ENCODE measurements at regions not wholly inside any gene's neighbourhood (a gene's known extent, or its start where the extent isn't known, plus 50 kb on each side); places are given as distances from the start of the nearest gene placed in this dataset.
A peak's percentile ranks its signal among the peaks of the same experiment; 100 is the strongest.
"Not testable (repeated sequence)": the region's sequence is repeated elsewhere in the genome, so short reads cannot be mapped to it uniquely, and the experiment has no call there.

DNA sequence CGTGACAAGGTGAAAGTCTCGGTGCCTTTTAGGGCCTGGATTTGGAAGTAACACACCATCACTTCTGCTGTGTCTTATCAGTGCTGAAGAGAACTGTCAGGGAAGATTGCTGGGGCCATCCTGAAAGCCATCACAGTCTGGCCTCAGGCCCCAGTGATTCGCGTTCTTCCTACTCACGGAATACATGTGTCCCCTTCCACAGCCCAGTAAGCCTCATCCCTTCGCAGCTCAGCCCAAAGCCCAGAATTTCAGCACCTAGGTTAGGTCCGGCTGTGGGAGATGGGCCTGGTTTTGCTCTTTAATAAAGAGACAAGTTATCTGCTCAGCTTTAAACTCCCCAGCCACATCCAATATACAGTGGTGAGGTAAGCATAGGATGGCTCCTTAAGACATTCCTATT, 113.0 kb upstream of the SPACA7 start:
- no peak for DNase-seq (ENCODE audit: low spot score)

DNA sequence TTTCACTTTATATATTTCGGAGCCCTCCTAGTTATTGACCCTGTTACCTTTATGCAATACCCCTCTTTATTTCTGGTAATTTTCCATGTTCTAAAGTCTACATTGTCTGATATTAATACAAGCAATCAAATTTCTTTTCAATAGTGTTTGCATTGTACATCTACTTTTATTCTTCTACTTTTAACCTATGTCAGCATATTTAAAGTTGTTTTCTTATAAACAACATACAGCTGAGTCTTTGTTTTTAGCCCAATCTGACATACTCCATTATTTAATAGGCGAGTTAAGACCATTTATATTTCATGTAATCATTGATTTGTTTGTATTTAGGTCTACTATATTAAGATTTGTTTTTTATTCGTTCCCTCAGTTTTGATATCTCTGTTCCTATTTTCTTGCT, 108.5 kb upstream of the SPACA7 start:
- DNase-seq (ENCODE audit: low spot score): no peak

DNA sequence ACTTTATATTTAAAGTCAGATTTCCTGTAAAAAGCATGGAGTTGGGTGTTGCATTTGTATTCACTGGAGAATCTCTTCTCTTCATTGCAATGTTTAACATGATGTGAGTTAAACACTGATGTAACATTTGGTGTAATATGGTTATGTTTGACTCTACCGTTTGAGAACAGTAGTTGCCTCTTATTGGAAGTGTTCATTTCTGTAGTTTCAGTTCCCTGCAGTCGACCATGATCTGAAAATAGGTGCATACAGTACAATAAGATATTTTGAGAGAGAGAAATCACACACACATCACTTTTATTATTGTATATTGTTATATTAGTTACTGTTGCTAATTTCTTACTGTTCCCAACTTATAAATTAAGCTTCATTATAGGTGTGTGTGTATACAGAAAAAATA, 105.2 kb upstream of the SPACA7 start:
- no peak for DNase-seq (ENCODE audit: low spot score)

DNA sequence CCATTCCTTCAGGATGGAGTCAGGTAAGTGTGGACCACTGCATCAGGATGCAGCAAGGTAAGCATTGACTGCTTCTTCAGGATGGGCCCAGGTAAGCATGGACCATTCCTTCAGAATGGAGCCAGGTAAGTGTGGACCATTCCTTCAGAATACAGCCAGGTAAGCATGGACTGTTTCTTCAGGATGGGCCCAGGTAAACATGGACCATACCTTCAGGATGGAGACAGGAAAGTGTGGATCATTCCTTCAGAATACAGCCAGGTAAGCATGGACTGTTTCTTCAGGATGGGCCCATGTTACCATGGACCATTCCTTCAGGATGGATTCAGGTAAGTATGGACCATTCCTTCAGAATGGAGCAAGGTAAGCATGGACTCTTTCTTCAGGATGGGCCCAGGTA, 89.4 kb upstream of the SPACA7 start:
- DNase-seq (ENCODE audit: low spot score): not testable (repeated sequence)

DNA sequence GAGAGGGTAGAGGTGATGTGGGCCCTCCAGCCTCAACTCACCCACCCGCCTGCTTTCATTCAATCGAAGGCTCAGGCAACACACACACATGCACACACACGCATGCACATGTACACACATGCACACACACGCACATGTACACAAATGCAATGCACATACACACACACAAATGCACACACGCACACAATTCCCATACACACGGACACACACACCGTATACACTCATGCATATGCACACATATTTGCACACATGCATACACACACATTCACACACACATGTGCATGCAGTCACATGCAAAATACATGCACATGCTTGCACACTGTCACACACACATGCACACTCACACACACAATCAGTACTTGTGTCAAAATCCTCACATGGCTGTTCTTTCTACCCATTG, 55.9 kb upstream of the SPACA7 start:
- DNase-seq (ENCODE audit: low spot score): peak; percentile 5

DNA sequence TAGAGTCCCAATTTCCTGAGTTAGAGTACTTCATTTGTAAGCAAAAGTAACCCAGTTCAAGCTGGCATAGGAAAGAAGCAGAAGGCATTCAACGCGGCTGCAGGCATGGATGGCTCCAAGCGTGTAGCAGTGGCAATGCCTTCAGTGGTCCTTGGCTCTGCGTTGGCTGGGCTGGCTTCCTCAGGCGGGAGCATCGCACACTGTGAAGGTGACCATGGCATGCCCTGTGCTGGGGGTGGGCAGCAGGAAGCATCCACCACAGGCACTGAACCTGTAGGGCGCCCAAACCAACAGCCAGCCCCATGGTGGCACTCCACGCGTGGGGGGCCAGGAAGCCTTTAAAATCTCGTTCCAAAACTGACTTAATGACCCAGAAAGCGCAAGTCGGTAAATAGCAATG, 53.6 kb upstream of the SPACA7 start:
- DNase-seq (ENCODE audit: low spot score): peak; percentile 61

DNA sequence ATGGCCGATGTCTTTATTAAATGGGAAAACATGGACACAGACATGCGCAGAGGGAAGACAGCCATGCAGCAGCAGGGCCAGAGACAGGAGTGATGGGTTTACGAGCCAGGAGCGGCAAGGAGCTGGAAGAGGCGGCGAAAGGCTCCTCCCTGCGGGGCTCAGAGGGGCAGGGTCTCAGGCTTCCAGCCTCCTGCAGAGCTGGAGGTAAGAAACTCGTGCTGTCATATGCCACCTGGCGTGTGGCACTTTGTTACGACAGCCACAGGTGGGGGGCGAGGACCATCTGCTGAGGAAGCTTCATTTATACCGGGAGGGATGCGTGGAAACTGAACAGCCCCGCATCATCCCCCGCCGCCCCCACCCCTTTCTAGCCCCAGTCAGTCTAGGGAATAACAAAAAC, 52.0 kb upstream of the SPACA7 start:
- DNase-seq (ENCODE audit: low spot score): peak; percentile 36

DNA sequence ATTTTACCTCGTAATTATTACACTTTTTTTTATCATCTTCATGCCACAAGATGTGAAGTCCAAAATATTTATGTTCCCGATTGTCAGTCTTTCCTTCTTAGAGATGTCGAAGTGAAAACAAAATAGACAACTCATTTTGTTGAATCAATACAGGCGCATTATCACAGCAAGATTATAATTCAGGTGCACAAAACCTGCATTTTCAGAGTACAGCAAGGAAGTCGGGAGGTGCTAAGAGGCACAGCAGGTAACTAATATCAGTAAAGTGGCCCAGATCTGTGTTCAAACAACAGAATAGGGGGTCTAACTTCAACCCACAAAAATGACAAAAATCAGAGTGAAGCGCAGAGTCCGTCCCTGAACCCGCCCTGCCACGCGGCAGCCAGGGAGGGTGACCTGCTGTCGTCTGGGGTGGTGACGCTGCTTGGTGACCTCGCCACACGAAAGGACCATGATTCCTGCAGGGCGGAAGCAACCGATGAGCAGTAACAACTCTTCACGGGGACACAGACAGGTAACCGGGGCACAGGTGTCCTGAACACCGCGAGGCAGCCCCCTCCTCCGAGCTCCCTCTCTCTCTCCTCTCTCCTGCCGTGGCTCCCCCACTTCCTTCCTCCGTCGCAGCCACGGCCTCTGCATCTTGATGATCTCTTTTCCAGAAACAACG, 50.9 kb upstream of the SPACA7 start:
- peak; percentile 31 for DNase-seq (ENCODE audit: low spot score)

DNA sequence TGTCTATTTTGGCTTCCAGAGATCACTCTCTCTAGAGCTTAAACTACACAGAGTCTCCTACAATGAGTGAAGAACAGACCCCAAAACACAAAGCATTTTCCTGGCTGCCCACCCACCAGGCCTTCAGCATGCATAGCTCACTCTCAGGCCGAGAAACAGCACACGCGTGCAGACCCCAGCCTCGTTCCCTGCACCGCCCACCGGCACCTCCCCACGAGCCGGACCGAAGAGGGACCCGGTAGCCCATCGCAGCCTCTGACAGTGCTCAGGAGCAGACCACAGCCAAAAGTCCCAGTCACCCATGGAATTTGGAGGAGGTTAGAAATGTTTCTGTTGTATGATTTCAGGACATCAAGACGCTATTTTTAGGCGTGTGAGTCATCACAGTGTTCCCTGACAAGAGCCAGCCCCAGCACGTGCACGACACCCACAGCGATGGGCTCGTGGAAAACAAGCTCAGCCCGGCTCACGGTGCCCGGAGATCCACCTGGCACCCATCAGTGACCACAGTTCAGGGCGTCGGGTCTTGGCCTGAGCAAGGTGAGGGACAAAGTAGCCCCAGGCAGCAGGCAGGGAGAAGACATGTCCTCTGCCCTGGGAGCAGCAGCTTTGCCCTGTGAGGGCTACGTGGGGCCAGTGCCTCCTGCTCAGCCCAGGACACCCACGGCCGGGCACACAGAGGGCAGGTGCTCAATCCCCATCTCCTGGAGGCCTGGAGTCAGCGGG, 50.1 kb upstream of the SPACA7 start:
- DNase-seq (ENCODE audit: low spot score): peak; percentile 20
